ENCODE measurements at regions not wholly inside any gene's neighbourhood (a gene's known extent, or its start where the extent isn't known, plus 50 kb on each side); places are given as distances from the start of the nearest gene placed in this dataset.
"Not testable (repeated sequence)": the region's sequence is repeated elsewhere in the genome, so short reads cannot be mapped to it uniquely, and the experiment has no call there.

DNA sequence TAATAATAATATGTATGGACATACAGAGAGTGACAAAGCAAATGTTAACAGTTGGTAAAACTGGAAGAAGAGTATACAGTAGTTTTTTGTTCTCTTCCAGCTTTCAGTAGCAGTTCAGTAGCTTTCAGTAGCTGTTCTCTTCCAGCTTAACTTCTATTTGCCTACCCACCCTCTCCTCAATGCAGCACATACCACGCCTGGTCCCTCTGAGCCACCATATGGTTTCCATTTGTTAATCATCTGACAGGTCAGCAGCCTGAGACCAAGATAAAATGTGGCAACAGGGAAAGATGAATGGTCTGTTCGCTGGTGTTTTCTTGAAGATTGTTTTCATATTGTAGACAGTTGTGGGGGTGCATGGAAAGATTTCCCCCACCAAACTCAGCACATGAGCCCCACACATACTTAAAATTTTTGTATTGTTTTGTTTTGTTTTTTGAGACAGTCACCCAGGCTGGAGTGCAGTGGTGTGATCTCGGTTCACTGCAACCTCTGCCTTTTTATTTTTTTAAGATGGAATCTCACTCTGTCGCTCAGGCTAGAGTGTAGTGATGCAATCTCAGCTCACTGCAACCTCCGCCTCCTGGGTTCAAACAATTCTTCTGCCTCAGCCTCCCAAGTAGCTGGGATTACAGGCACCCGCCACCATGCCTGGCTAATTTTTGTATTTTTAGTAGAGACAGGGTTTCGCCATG, 56.8 kb downstream of the ATP6V0E2 start:
- not testable (repeated sequence) for H3K4me1 Mint-ChIP-seq

DNA sequence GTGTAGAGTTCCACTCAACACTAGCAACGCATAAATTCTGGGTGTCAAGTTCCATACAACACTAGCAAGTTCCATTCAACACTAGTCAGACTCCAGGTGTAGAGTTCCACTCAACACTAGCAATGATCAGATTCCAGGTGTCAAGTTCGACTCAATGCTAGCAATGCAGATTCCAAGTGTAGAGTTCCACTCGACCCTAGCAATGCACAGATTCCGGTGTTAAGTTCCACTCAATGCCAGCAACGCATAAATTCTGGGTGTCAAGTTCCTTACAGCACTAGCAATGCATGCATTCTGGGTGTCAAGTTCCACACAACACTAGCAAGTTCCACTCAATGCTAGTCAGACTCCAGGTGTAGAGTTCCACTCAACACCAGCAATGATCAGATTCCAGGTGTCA, 60.0 kb downstream of the ATP6V0E2 start:
- H3K9me3 ChIP-seq (replicated peaks in 1 of 2; ENCODE audit: control insufficient read depth in 1 of 2, insufficient read depth in 1 of 2, low read length in 2 of 2); H2AFZ ChIP-seq (ENCODE audit: insufficient read depth, low read depth, low read length, poor library complexity, severe bottlenecking); H3K4me1 Mint-ChIP-seq; H3K79me2 ChIP-seq (ENCODE audit: insufficient read depth, low read length); H3K4me2 ChIP-seq (replicated peaks; ENCODE audit: extremely low read depth, low read length, poor library complexity, severe bottlenecking); intact Hi-C loops (cut with micrococcal nuclease); H3K4me1 ChIP-seq (ENCODE audit: control insufficient read depth in 1 of 2, insufficient read depth in 2 of 2, low read length in 2 of 2); H3K27ac ChIP-seq (ENCODE audit: low read depth in 1 of 2, low read length in 2 of 2); H3K4me3 ChIP-seq (replicated peaks in 1 of 3; ENCODE audit: low read depth in 2 of 3, low read length in 3 of 3); DNase-seq; H3K36me3 ChIP-seq (replicated peaks in 1 of 2; ENCODE audit: control insufficient read depth in 1 of 2, insufficient read depth in 2 of 2, low read length in 2 of 2); H3K27ac Mint-ChIP-seq; H3K27me3 ChIP-seq (ENCODE audit: control insufficient read depth in 2 of 2, insufficient read depth in 2 of 2, low read length in 2 of 2); H3K36me3 Mint-ChIP-seq; H3K9ac ChIP-seq (ENCODE audit: insufficient read depth, low read length, poor library complexity, severe bottlenecking); H3K9me3 Mint-ChIP-seq; H4K20me1 ChIP-seq (ENCODE audit: insufficient read depth, low read length); H3K27me3 Mint-ChIP-seq (ENCODE audit: low read depth in 3 of 3); H3K4me3 Mint-ChIP-seq: not testable (repeated sequence)
- 94% methylated on average over 4 of the region's 5 CpGs for WGBS (ENCODE audit: insufficient coverage)

More for the DNA sequence above, 56.8 kb downstream of the ATP6V0E2 start:
- H3K9me3 Mint-ChIP-seq; H3K27me3 Mint-ChIP-seq (ENCODE audit: low read depth in 3 of 3); H3K36me3 Mint-ChIP-seq; H3K27me3 ChIP-seq (ENCODE audit: control insufficient read depth in 2 of 2, insufficient read depth in 2 of 2, low read length in 2 of 2); H3K27ac Mint-ChIP-seq; H3K36me3 ChIP-seq (replicated peaks in 1 of 2; ENCODE audit: control insufficient read depth in 1 of 2, insufficient read depth in 2 of 2, low read length in 2 of 2); H3K9me3 ChIP-seq (replicated peaks in 1 of 2; ENCODE audit: control insufficient read depth in 1 of 2, insufficient read depth in 1 of 2, low read length in 2 of 2); H3K9ac ChIP-seq (ENCODE audit: insufficient read depth, low read length, poor library complexity, severe bottlenecking); DNase-seq; H3K4me3 Mint-ChIP-seq; H2AFZ ChIP-seq (ENCODE audit: insufficient read depth, low read depth, low read length, poor library complexity, severe bottlenecking); H3K4me2 ChIP-seq (replicated peaks; ENCODE audit: extremely low read depth, low read length, poor library complexity, severe bottlenecking); H3K79me2 ChIP-seq (ENCODE audit: insufficient read depth, low read length); H4K20me1 ChIP-seq (ENCODE audit: insufficient read depth, low read length); intact Hi-C loops (cut with micrococcal nuclease); H3K4me3 ChIP-seq (replicated peaks in 1 of 3; ENCODE audit: low read depth in 2 of 3, low read length in 3 of 3); H3K4me1 ChIP-seq (ENCODE audit: control insufficient read depth in 1 of 2, insufficient read depth in 2 of 2, low read length in 2 of 2); H3K27ac ChIP-seq (ENCODE audit: low read depth in 1 of 2, low read length in 2 of 2): not testable (repeated sequence)
- 100% methylated on average over 1 of the region's 7 CpGs for WGBS (ENCODE audit: insufficient coverage)

DNA sequence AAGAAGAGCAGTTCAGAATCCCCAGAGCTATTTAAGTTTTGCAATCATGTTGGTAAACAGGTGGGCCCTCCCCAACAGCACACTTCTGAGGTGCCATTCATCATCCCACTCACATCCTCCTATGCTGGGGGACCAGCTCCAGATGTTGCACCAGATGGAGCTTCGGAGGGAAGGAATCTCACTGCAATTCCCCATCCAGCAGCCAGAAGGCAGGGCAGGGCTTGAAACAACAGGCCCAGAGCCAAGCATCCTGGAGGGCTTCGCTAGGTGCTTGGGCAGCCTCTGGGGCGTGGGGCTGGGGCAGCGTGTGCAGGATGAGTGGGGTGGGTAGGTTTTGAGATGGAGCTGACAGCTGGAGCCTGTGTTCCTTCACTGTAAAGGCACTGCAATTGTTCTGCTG, 73.6 kb downstream of the ATP6V0E2 start:
- H3K9ac ChIP-seq (ENCODE audit: insufficient read depth, low read length, poor library complexity, severe bottlenecking); H3K27ac ChIP-seq (ENCODE audit: low read depth in 1 of 2, low read length in 2 of 2); H2AFZ ChIP-seq (ENCODE audit: insufficient read depth, low read depth, low read length, poor library complexity, severe bottlenecking); H3K27ac Mint-ChIP-seq; H3K79me2 ChIP-seq (ENCODE audit: insufficient read depth, low read length); H3K4me3 Mint-ChIP-seq; H3K9me3 ChIP-seq (replicated peaks in 1 of 2; ENCODE audit: control insufficient read depth in 1 of 2, insufficient read depth in 1 of 2, low read length in 2 of 2); DNase-seq; H4K20me1 ChIP-seq (ENCODE audit: insufficient read depth, low read length); H3K4me1 Mint-ChIP-seq; H3K4me2 ChIP-seq (replicated peaks; ENCODE audit: extremely low read depth, low read length, poor library complexity, severe bottlenecking); H3K4me3 ChIP-seq (replicated peaks in 1 of 3; ENCODE audit: low read depth in 2 of 3, low read length in 3 of 3); H3K27me3 Mint-ChIP-seq (ENCODE audit: low read depth in 3 of 3); H3K36me3 ChIP-seq (replicated peaks in 1 of 2; ENCODE audit: control insufficient read depth in 1 of 2, insufficient read depth in 2 of 2, low read length in 2 of 2); H3K36me3 Mint-ChIP-seq; intact Hi-C loops (cut with micrococcal nuclease); H3K27me3 ChIP-seq (ENCODE audit: control insufficient read depth in 2 of 2, insufficient read depth in 2 of 2, low read length in 2 of 2); H3K4me1 ChIP-seq (ENCODE audit: control insufficient read depth in 1 of 2, insufficient read depth in 2 of 2, low read length in 2 of 2); H3K9me3 Mint-ChIP-seq: not testable (repeated sequence)
- WGBS (ENCODE audit: insufficient coverage) = no CpG with 5 or more reads among the region's 4 CpGs

DNA sequence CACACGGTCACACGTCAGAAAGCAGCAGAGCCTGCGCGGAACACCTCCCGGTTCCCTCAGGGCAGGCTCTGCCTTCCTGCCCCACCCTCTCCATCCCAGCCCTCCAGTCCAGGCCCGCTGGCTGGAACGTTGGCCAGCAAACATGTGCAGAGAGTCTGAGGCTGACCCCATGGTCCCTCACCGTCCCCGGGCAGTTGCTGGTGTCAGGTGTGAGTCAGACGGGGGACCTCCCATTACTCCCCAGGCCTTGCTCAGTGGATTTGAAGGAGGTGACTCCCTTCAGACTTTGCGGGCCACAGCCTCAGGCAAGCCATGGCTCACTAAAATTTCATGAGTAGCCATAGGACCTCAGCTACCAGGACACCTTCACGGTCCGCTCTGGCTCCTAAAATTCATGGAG, 74.7 kb downstream of the ATP6V0E2 start:
- H3K9ac ChIP-seq (ENCODE audit: insufficient read depth, low read length, poor library complexity, severe bottlenecking); H3K36me3 ChIP-seq (replicated peaks in 1 of 2; ENCODE audit: control insufficient read depth in 1 of 2, insufficient read depth in 2 of 2, low read length in 2 of 2); H3K79me2 ChIP-seq (ENCODE audit: insufficient read depth, low read length); H3K27ac ChIP-seq (ENCODE audit: low read depth in 1 of 2, low read length in 2 of 2); H3K9me3 Mint-ChIP-seq; DNase-seq; H3K4me3 ChIP-seq (replicated peaks in 1 of 3; ENCODE audit: low read depth in 2 of 3, low read length in 3 of 3); H3K4me1 ChIP-seq (ENCODE audit: control insufficient read depth in 1 of 2, insufficient read depth in 2 of 2, low read length in 2 of 2); intact Hi-C loops (cut with micrococcal nuclease); H3K4me2 ChIP-seq (replicated peaks; ENCODE audit: extremely low read depth, low read length, poor library complexity, severe bottlenecking); H3K9me3 ChIP-seq (replicated peaks in 1 of 2; ENCODE audit: control insufficient read depth in 1 of 2, insufficient read depth in 1 of 2, low read length in 2 of 2); H2AFZ ChIP-seq (ENCODE audit: insufficient read depth, low read depth, low read length, poor library complexity, severe bottlenecking); H3K27me3 ChIP-seq (ENCODE audit: control insufficient read depth in 2 of 2, insufficient read depth in 2 of 2, low read length in 2 of 2); H3K4me1 Mint-ChIP-seq; H3K36me3 Mint-ChIP-seq; H3K4me3 Mint-ChIP-seq; H3K27ac Mint-ChIP-seq; H3K27me3 Mint-ChIP-seq (ENCODE audit: low read depth in 3 of 3); H4K20me1 ChIP-seq (ENCODE audit: insufficient read depth, low read length): not testable (repeated sequence)
- WGBS (ENCODE audit: insufficient coverage) = 100% methylated on average over 3 of the region's 13 CpGs

All from CD14-positive monocyte (primary cell).